SU-DHL-6 (cell line): ENCODE measurements at regions not wholly inside any gene's neighbourhood (a gene's known extent, or its start where the extent isn't known, plus 50 kb on each side); places are given as distances from the start of the nearest gene placed in this dataset.

ENCODE experiments used
- EZH2phosphoT487 ChIP-seq: fragments of 200-600 bp; sonication (generic), shearing (Covaris generic); conservative IDR thresholded peaks from 2 replicates; pipeline ENCODE4 v1.6.1; 2018; ENCODE audit warnings: mild to moderate bottlenecking, antibody characterized with exemption, low read length, moderate library complexity, mixed read lengths
- TF ChIP-seq, protein P1 (sequence below): fragments of 200-600 bp; sonication (generic); IDR thresholded peaks from one replicate; pipeline ENCODE4 v1.5.1; 2017; ENCODE audit warnings: antibody characterized with exemption, mild to moderate bottlenecking, low read length, moderate library complexity; ENCODE audit not compliant: insufficient read depth, poor library complexity, severe bottlenecking

DNA sequence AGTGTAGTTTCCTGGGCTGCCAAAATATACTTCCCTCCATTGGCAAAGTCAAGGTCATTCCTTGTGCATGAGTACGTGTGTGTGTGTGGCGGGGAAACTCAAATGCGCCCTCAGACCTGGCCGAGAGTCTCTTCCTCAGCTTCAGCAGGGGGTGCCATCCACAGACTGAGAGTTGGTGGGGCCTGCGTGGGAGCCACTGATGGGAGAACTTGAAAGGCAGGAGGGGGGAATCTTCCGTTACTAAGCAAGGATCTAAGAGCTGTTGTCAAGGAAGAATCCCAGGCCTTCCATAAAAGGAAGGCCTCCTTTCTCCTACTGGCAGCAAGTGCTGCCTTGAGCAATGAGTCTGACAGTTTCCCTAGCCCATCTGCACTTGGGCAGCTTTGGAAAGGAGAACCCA, 274.9 kb downstream of the EMP1 start:
- TF ChIP-seq, protein P1, sequence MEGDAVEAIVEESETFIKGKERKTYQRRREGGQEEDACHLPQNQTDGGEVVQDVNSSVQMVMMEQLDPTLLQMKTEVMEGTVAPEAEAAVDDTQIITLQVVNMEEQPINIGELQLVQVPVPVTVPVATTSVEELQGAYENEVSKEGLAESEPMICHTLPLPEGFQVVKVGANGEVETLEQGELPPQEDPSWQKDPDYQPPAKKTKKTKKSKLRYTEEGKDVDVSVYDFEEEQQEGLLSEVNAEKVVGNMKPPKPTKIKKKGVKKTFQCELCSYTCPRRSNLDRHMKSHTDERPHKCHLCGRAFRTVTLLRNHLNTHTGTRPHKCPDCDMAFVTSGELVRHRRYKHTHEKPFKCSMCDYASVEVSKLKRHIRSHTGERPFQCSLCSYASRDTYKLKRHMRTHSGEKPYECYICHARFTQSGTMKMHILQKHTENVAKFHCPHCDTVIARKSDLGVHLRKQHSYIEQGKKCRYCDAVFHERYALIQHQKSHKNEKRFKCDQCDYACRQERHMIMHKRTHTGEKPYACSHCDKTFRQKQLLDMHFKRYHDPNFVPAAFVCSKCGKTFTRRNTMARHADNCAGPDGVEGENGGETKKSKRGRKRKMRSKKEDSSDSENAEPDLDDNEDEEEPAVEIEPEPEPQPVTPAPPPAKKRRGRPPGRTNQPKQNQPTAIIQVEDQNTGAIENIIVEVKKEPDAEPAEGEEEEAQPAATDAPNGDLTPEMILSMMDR: no peak
- no peak for TF ChIP-seq EZH2phosphoT487
